Activated T-cell treated with anti-CD3 and anti-CD28 coated beads for 48 hours (primary cell): ENCODE measurements at regions not wholly inside any gene's neighbourhood (a gene's known extent, or its start where the extent isn't known, plus 50 kb on each side); places are given as distances from the start of the nearest gene placed in this dataset.

Experiments
- DNase-seq: peaks from one replicate; pipeline ENCODE4 v3.0.0-alpha.2; 2020; ENCODE audit warnings: low read depth

DNA sequence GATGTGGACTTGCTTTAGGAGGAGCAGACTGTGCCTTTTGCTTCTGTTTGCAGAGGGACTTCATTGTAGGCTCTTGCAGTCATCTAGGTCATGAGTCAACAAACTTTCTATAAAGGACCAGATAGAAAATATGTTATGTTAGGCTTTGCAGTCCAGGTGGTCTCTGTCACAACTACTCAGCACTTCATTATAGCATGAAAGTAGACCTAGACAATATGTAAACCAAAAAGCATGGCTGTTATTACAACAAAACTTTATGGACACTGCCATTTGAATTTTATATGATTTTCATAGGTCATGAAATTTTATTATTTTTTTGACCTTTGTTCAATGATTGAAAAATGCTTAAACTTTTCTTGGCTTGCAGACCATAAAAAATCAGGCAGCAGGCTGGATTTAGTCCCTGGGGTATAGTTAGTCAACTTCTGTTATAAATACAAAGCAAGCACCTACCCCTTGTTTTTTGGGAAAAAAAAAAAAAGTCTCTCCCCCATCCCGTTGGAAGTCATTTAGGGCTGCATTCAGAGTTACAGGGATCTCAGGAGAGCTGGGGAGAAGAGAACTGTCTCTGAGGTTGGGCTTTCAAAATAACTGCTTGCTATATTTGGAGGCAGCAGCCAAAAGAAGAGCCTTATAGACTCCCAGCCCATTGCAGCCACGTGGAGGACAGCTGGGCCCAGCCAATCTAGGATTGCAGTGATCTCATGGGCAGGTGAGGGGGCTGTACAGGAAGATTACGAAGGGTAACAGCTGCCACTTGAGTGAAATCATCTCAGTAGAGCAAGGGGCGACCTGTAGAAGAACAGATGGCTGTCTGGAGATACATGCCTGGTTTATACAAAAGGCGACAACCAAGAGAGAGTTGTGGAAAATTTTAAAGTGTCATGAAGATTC, 136.6 kb upstream of the TNC start:
- DNase-seq, result no peak

DNA sequence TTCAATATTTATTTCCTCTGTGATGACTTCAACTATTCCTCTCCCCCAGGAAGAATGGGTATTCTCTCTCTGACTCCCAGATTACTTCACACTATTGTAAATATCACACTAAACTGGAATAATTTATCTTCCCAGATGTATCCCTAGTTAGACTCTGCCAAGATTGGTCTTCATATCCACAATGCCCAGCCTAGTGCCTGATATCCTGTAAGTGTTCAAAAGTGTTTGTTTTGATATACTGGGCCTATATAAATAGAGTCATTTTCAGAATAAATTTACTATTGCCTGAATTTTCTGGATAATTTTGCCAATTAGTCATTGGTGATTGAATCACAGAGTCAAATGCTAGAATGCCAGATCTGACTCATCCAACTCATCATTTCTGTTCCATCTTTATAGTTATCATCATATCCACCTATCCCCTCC, 143.7 kb upstream of the TNC start:
- no peak for DNase-seq

DNA sequence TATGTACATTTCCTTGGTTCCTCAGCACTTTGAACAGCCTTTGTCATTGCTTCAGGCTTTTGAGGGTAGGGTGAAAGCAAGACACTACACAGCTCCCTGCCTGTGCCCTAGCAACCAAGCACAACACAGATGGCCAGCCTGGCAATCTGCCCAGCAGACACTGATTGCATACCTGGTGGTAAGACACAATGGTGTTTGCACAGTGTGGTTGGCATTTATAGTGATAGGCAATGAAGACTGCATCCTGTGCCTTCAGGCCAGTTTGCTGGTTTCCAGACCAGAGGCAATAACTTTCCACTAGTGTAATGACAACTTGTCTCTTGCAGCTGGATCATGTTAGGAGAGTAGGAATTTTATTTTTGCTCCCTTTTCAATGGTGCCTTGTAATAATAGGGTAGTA, 144.5 kb upstream of the TNC start:
- DNase-seq, result no peak

DNA sequence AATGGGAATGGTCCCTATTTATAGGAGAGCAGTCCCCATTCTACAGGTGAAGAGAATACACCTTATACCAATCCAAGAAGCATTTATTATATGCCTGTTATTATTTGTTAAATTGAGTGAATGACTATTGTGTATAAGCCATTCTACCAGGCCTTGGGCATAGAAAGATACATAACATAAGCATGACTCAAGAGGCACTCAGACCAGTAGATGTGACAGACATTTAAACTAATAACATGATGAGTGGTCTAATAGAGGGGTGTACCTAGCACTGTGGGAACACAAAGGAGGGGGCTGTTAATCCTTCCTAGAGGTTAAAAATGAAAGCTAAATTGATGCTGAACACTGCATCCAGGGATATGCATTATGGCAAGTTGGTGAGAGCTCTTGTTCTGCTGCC, 145.0 kb upstream of the TNC start:
- no peak for DNase-seq

DNA sequence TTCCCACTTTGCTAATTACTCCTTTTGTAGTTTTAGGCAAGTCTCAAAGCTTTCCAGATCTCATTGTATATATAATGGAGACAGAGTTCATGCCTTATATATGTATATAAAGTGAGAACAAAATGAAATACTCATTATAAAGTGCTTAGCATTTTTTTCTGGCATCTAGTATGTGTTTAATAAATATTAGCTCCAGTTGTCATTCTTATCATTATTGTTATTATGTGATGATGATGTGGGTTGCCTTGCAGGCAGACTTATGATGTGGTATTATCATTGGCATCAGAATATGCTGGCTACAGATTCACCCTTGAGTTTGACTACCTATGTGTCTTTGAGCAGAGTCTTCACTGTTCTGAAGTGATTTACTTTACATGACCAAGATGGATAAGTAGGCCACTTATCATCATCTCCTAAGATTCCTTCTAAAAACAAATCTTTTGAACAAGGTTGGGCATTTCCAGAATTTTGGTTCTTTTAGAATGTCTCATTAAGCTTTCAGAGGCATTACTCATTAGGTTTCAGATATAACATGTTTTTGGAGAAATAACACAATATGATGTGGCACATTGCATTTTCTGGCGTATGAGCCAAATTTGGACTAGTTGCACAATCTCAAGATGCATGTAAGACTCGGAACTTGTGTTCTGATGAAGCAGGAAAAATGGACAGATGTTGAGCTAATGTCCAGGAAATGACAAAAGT, 145.6 kb upstream of the TNC start:
- DNase-seq, result no peak

DNA sequence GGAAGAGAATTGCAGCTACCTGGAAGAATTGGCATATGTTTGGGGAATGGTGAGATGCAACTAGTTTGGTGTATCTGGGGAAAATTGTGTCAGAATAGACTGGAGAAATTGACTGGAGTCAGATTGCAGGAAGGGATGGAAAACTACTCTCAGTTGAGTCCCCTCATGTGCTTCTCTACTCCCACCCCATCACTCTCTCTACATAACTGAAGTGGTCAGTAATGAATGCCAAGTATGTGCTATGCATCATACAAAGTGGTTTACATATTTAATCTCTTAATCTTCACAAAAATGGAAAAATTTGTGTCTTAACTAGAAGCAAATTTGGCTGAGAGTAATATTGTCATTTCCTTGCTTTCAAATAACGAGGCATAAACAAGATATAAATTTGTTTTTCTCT, 146.4 kb upstream of the TNC start:
- no peak for DNase-seq

DNA sequence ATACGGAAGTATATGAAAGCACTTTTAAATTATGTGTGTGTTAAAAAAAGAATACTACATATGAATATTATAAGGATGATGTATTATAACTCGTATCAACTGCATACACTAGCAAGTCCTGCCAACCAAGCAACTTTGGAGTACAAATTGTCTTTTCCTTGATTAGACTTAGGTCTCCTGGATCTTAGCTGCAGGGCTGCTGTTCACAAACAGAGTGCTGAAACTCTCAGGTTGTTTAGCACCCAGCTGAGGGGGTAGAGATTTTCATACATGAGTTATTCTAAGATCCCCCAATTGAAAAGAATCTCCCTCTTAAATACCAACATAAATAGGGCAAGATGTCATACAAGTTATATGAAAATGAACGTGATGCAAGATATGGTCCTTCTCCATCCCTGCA, 149.8 kb upstream of the TNC start:
- DNase-seq, result no peak

DNA sequence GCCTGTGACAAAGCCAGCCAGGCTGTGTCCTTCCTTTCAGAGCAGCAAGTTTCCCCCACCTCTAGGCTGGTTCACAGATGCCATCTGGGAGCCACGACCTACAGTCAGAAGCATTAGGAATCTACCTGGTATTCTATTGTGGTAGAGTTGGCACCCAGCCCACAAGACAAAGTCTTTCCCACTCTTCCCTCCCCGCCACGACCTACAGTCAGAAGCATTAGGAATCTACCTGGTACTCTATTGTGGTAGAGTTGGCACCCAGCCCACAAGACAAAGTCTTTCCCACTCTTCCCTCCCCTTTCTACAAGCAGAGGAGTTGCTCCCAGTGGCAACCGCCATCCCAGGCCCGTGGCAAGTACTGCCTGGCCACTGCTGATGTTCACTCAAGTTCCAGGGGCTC, 157.8 kb upstream of the TNC start:
- no peak for DNase-seq

DNA sequence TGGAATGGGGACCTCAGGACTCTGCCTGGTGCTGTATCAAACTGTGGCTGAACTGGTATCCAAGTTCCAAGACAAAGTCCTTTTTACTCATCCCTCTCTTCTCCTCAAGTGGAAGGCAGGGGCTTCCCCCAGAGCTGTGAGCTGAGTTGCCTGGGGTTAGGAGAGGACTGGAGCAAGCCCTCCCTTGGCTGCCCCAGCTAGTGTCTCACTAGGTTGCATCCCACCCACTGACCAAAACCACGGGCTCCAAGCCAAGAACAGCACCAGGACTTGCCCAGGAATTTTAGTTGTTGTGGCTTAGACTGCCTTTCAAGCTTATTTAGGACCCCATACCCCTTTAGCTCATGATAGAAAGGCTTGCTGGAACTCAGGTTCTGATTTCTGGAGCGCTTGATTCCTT, 158.7 kb upstream of the TNC start:
- DNase-seq, result no peak

DNA sequence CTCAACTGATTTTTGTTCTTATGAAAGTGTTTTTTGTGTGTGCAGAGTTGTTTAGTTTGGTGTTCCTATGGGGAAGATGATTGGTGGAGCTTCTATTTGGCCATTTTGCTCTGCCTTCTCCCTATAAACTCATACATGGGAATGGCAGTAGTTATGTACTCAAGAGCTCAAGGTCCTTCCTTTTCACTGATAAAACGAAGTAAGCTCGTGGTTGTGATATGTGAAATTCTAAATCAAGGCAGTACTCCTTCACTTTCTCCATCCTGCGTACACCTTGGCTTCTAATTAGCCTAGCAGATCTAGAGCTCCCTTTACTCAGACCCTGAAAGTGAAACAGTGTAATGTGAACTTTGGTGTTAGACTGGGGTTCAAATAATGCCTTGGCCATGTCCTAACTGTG, 159.3 kb upstream of the TNC start:
- no peak for DNase-seq

DNA sequence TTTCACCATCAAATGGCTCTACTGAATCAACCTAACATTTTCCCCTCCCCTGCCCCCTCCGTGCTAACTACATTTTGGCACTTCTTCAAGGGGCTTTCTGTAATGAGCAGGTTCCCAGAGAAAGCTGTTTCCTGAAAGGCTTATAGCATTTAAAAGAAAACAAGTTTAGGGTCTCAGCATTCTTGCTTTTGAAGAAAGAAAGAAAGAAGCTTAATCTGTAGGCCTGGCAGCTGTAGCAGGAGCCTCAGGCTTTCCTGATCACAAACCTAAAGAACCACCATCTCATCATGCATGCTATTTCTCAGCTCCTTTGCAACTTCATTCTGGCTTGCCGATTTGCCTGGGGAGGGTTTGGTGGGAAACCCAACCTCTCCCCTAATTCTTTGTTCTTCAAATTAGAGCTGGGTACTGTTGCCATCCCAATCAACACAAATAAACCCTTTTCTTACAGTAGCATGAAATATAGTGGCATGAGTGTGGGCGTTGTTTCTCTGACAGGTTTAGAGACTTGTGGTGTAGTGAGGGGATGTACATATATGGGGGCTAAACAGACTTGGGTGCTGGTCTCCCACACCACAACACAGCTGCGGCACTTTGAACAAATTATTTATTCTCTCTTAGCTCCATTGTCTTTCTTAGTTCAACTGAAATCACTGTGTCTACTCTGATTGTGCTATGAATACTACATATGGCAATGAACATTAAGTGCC, 160.5 kb upstream of the TNC start:
- DNase-seq, result no peak

DNA sequence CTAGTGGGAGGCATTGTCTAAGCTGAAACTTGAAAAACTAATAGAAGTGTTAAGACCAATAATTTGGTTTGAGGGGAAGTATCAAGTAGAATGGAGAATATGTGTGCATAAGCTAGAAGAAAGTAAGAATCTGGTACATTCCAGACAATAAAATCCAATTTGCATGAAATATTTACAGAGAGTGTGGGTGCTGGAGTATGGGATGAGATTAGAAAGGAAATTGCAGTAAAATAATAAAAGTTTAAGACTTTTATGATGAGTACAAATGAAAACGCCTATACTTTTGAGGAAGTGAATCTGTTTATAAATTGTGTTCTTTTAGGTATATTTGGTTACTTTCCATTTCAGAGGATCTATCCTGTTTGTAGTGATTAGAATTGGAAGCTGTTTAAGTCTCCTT, 165.4 kb upstream of the TNC start:
- DNase-seq, result no peak

DNA sequence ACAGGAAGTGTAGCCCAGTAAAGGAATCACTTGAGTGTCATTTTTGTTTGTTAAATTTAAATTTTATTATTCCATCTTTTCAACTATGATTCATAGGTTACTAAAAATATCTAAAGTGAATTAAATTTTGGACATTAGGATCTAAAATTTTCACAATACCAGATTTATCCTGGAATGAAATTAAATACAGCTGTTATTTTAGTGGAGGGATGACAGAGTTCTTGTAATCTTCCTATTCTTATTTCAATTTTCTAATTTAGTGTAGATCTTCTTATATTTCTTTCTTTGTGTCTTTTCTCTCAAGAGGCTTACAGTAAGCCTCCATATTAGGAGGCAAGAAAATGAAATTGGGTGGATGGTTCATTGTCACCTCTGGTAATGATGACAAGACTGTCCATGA, 167.9 kb upstream of the TNC start:
- DNase-seq, result no peak

DNA sequence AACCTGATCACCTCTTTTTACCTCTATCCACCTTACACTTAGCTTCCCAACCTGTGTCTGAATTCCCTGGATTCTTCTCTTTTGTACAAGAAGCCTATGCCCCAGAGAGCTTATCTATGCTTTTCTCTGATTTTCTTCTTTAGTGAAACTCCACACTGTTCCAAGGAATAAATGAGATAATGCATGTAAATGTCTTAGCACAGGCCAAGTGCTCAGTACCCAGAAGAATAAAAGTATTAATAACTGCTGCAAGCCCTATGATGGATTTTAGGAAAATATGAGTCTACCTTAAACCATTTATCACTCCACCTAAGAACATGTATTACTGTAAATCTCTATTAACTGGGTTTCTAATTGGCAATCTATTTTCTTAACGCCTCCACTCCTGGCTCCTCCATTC, 168.5 kb upstream of the TNC start:
- DNase-seq, result no peak

DNA sequence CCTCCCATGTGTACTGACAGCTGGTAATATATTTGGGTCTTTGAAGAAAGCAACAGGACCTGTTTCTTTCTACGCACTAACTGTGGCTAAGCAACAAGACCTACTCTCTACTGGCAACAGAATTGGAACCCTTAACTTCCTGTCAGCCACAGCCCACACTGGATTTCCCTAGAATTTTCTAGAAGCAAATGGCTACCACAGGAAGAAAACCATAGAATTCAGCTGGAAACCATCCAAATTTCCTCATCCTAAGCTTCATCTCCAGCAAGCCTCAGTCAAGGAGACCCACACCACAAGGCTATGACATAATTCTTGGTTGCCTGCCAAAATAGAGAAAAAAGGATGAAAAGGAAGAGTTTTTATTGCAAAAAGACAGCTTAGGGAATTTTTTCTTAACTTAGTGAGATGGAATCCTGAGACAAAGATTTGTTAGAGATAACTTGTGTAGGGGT, 171.8 kb upstream of the TNC start:
- no peak for DNase-seq

DNA sequence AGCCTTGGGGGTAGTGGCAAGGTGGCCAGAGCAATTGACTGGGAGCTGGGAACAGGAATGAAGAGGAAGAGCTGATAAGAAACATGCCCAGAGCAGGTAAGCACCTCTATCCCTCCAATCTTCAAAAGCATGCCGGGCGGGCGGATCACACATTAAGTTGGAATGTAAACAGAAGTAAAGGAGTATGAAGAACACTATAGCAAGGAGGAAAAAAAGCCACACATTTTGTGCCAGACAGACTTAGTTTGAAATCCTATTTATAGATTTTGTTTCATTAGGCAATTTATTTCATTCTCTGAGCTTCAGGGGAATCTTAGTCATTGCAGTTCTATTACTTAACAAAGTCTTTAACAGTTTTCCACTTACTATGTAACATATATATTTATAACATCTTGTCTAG, 173.9 kb upstream of the TNC start:
- DNase-seq, result no peak

DNA sequence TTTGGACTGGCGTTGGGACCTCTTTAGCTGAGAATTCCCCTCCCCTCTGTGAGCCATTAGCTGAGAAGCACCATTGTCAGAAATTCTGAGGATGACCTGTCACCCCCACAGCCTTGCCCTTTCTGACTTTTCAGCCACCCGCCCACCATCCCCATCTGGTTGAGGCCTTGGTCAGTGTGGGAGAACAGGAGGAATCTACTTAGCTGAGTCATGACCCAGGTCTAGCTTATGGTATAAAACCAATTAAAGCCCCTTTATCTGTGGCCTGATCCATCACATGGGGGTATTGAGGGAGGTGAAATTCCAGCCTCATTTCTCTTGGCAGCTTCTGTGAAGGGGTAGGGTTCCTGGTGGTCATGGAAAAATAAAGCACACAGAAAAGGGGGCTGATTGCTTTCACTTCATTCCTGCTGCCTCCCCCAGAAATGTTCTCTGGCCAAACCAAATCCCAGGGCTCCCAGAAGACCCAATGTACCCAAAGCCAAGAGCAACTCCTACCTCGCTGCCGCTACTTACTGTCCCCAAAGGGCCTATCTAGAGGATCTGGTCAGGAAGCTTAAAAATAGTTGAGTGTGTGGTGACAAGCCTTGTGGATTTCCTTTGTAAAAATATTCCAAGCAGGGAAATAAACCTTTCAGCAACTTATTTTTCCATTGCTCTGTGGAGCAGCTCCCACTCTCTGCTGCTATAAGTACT, 174.8 kb upstream of the TNC start:
- DNase-seq, result no peak

DNA sequence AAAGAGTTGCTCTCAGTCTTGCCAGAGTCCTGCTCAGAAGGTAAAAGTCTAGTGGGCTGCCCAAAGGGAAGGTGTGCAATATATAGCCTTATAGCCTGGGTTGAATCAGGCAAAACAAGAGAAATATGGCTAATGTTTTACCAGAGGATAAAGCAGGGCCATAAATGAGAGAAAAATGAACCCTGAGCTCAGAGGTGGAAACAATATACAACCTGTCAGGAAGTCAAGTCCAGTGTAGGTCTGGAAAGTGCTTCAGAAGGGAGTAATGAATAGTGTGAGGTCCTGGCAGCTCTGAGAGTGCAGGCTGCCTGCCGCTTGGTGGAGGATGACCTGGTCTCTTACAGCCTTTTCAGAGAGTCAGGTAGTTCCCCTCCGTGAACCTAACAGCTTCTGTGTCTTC, 177.8 kb upstream of the TNC start:
- DNase-seq, result no peak

DNA sequence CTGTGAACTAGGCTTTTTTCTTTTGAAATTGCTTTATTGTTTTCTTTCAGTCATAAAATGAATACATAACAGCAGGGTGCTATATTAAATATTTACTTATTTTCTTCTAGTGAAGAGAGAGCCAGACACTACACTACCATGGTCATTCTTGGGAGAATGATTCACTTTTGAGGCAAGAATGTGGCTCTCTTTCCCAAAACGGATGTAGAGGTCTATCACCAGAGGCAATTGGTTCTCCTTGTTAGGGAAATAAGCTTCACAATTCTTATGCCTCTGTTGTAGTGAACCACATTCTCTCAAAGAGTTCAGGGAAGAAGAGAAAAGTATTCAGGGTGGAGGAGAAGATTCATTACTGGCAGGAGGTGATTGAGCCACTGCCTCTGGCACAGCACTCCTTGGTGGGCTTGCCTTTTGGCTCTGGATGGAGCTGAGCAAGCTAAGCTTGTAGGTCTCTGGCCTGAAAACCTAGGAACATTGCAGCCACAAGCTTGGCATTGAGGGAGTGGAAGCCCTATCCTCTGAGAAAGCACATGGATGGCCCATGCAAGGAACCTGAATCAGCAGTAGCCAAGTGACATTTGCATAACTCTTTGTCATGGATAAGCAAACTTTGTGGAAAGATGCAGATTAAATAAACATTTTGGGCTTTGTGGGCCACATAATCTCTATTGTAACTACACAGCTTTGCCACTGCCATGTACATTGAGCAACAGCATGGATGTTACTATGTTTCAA, 179.0 kb upstream of the TNC start:
- DNase-seq, result no peak

DNA sequence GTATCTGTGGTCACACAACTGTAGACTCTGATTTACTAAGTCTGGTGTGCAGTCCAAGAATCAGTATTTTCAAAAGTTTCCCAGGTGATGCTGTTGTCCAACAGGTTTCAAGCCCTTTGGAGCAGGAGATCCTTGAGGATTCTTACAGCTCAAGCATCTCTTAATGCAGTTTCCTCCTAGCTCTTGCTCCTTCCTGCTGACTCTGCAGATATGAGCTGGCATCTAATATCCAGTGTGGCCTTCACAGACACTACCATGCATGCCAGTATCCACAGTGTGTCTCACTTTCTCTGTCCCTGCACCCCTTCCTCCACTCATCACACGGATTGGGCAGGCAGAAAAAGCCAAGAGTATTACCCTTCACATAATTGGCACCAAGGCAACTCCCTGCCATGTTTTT, 182.2 kb upstream of the TNC start:
- DNase-seq, result no peak

DNA sequence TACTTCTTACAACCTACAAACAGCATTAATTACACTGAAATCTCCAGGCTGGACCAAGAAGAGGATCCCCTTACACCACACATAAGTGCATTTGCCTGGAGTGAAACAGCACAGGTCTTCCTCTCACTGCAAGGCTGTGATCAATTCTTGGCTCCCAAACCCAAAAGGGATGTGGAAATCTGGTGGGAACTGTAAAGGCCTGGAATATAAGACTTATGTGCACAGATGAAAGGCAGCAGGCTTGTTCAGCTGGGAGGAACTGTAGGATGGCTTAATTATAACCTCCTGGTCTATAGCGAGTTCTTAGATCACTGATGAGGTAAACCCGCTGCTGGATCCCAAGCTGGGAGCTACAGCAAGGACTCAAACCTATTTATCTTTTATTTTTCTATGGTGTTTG, 182.9 kb upstream of the TNC start:
- no peak for DNase-seq

DNA sequence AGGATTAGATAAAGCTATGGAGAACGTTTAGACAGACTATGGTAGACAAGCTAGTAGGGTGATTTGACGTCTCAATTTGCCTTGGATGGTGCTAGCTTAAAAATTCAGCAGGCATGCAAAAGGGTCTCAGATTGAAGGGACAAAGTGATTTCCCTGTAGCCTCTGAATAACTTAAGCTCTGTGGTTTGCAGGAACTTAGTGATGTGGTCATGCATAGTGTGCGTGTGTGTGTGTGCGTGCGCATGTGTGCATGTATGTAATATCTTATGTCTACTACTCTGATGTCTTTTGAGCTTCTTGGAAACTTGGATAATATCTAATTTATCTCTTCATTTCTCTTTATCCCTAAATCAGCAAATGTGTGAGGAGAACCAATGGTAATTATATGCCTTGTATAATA, 183.6 kb upstream of the TNC start:
- no peak for DNase-seq
